ENCODE measurements at regions not wholly inside any gene's neighbourhood (a gene's known extent, or its start where the extent isn't known, plus 50 kb on each side); places are given as distances from the start of the nearest gene placed in this dataset.

GRCh38 chr9:36760667-36761420 is 188.1 kb downstream of the MELK start:
- no peak for TF ChIP-seq CTCF (conservative IDR thresholded peaks at IDR 0.05; ENCODE audit: control insufficient read depth, insufficient read depth, low read depth, low read length)
- H3K4me3 ChIP-seq (ENCODE audit: control insufficient read depth, low read depth, low read length) = no peak overlapping the region
- DNase-seq (ENCODE audit: low read depth) = no peak

- TF ChIP-seq CTCF (conservative IDR thresholded peaks at IDR 0.05; ENCODE audit: control insufficient read depth, insufficient read depth, low read depth, low read length) = no peak
- DNase-seq (ENCODE audit: low read depth) = no peak
Observed at GRCh38 chr9:36762958-36763357, 190.3 kb downstream of the MELK start.

GRCh38 chr9:36763778-36764177 is 191.1 kb downstream of the MELK start:
- DNase-seq (ENCODE audit: low read depth) = no peak
- no peak overlapping the region for H3K4me3 ChIP-seq (ENCODE audit: control insufficient read depth, low read depth, low read length)
- TF ChIP-seq CTCF (conservative IDR thresholded peaks at IDR 0.05; ENCODE audit: control insufficient read depth, insufficient read depth, low read depth, low read length) = no peak

More at GRCh38 chr9:36762958-36763357, 190.3 kb downstream of the MELK start:
- no peak overlapping the region for H3K4me3 ChIP-seq (ENCODE audit: control insufficient read depth, low read depth, low read length)

GRCh38 chr9:36764364-36765076 is 191.8 kb downstream of the MELK start:
- DNase-seq (ENCODE audit: low read depth) = no peak
- H3K4me3 ChIP-seq (ENCODE audit: control insufficient read depth, low read depth, low read length) = no peak overlapping the region
- TF ChIP-seq CTCF (conservative IDR thresholded peaks at IDR 0.05; ENCODE audit: control insufficient read depth, insufficient read depth, low read depth, low read length) = no peak

- H3K4me3 ChIP-seq (ENCODE audit: control insufficient read depth, low read depth, low read length) = no peak overlapping the region
- DNase-seq (ENCODE audit: low read depth) = no peak
- TF ChIP-seq CTCF (conservative IDR thresholded peaks at IDR 0.05; ENCODE audit: control insufficient read depth, insufficient read depth, low read depth, low read length) = no peak
Observed at GRCh38 chr9:36765077-36765390, 192.3 kb downstream of the MELK start.

- H3K4me3 ChIP-seq (ENCODE audit: control insufficient read depth, low read depth, low read length) = no peak overlapping the region
- peak; percentile 45 for DNase-seq (ENCODE audit: low read depth)
Observed at GRCh38 chr9:36765468-36766341, 193.0 kb downstream of the MELK start.

More at GRCh38 chr9:36765468-36766341, 193.0 kb downstream of the MELK start:
- no peak for TF ChIP-seq CTCF (conservative IDR thresholded peaks at IDR 0.05; ENCODE audit: control insufficient read depth, insufficient read depth, low read depth, low read length)

All from fibroblast of mammary gland (primary cell).